GM12865 (cell line): ENCODE measurements at regions not wholly inside any gene's neighbourhood (a gene's known extent, or its start where the extent isn't known, plus 50 kb on each side); places are given as distances from the start of the nearest gene placed in this dataset.

Source experiments
- DNase-seq: peaks from one replicate; pipeline ENCODE4 v3.0.0; 2010; ENCODE audit warnings: low read depth
- H3K4me3 ChIP-seq: 2 replicates; pipeline ENCODE4 v1.5.1; 2011; ENCODE audit warnings: mild to moderate bottlenecking, low read depth, low read length, control low read depth
- TF ChIP-seq, protein P1 (sequence below): IDR thresholded peaks from 2 replicates; pipeline ENCODE4 v1.5.1; 2011; ENCODE audit warnings: low read length, control low read depth, low read depth, inconsistent platforms; ENCODE audit not compliant: insufficient read depth; ENCODE audit errors: missing control alignments

DNA sequence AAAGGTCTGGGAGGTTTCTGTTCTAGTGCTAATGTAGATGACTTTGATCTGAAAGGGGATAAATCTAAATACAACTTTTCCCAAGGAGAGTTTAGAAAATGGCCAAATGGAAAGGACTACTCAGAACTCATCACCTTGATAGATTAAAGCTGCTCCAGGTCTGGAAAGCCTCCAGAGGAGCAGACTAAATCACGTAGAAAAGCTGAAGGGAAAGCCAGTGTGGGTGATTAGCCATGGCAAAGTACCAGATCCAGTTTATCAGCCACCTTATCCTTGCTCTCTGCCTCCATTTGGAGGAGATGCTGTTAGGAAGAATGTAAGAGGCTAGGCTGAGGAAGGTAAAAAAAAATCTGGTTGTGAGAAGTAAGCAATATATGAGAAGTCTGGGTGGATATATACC, 120.7 kb upstream of the RAI14 start:
- H3K4me3 ChIP-seq, result no peak overlapping the region
- DNase-seq, result no peak
- TF ChIP-seq, protein P1, sequence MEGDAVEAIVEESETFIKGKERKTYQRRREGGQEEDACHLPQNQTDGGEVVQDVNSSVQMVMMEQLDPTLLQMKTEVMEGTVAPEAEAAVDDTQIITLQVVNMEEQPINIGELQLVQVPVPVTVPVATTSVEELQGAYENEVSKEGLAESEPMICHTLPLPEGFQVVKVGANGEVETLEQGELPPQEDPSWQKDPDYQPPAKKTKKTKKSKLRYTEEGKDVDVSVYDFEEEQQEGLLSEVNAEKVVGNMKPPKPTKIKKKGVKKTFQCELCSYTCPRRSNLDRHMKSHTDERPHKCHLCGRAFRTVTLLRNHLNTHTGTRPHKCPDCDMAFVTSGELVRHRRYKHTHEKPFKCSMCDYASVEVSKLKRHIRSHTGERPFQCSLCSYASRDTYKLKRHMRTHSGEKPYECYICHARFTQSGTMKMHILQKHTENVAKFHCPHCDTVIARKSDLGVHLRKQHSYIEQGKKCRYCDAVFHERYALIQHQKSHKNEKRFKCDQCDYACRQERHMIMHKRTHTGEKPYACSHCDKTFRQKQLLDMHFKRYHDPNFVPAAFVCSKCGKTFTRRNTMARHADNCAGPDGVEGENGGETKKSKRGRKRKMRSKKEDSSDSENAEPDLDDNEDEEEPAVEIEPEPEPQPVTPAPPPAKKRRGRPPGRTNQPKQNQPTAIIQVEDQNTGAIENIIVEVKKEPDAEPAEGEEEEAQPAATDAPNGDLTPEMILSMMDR, result no peak

GRCh38 chr5:34535944-34536623, 120.0 kb upstream of the RAI14 start:
- TF ChIP-seq, protein P1, result no peak
- DNase-seq, result no peak
- no peak overlapping the region for H3K4me3 ChIP-seq

- no peak overlapping the region for H3K4me3 ChIP-seq
- TF ChIP-seq, protein P1, result no peak
- no peak for DNase-seq
Observed at GRCh38 chr5:34536699-34537098, 119.4 kb upstream of the RAI14 start.

DNA sequence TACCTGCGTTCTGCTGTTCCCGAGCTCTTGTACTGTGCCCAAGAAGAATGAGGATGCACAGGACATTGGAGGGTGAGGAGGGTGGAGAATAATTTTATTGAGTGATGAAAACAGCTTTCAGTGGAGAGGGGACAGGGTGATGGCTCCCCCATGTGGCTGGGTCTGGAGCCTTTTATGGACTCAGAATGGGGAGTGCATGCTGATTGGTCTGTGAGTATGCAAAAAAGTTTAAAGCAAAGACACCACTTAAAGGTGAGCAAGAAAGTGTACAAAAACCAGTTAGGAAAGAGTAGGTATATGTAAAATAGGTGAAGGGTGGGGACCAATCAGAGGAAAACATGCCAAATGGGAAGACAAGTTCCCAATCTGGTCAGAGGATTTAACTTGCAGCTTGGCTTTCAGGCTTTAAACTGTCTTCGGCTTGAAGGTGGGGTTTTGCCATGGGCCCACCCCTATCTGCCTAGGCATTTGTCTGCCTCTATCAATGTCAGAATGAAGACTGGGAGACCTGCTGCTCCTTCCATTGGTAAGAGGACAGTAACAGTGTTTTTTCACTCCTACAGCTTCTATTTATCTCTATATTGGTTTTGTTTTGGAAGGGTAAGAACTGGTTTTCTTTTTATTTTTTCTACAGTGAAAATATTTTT, 118.0 kb upstream of the RAI14 start:
- no peak overlapping the region for H3K4me3 ChIP-seq
- TF ChIP-seq, protein P1, result peak; percentile 35
- peak; percentile 41 for DNase-seq

- TF ChIP-seq, protein P1, result no peak
- no peak overlapping the region for H3K4me3 ChIP-seq
- DNase-seq, result no peak
Observed at GRCh38 chr5:34539183-34539582, 116.9 kb upstream of the RAI14 start.

- H3K4me3 ChIP-seq, result no peak overlapping the region
- TF ChIP-seq, protein P1, result no peak
Observed at GRCh38 chr5:34541067-34541466, 115.1 kb upstream of the RAI14 start.

More at GRCh38 chr5:34541067-34541466, 115.1 kb upstream of the RAI14 start:
- DNase-seq, result no peak
